ENCODE measurements at regions not wholly inside any gene's neighbourhood (a gene's known extent, or its start where the extent isn't known, plus 50 kb on each side); places are given as distances from the start of the nearest gene placed in this dataset.

DNA sequence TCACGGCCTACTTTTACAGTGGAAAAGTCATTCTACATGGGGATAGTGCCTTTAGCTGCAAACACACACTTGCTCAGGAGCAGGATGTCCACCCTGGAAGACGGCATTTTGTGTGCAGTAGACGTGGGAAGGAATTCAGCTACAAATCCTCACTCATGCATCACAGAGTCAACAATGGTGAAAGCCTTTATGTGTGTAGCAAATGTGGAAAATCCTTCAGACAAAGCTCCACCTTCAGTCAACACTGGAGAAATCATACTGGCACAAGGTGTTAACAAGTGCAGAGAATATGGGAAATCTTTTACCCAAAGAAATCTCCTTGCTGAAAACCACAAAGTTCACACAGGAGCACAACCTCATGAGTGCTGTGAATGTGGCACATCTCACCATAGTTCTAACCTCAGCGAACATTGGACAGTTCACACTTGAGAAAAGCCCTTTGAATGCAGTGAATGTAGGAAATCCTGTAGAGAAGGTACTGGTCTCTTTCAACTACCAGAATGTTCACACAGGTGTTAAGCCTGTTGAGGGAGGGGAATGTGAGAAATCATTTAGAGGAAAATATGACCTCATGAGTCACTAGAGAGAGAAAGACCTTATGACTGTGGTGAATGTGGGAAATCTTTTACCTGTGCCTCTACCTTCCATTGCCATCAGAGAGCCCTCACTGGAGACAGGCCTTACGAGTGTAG lies 101.8 kb downstream of the PTGS2 start:
- Histone ChIP-seq H3K27me3 (no peaks in the 10 kb centered on the region), H3K9me3 (peaks cover 0 to 2% (median under 1%) of the 10 kb centered on the region in 4 donors), H3K36me3 (no peaks in the 10 kb centered on the region), H3K27ac (no peak overlapping the region), H3K4me3 (no peak overlapping the region), H3K4me1 (peaks cover 6 to 8% (median 7%) of the 10 kb centered on the region in 4 donors)
- peak in 1 of 2 donors; percentile 32 for DNase-seq
- TF ChIP-seq POLR2A (IDR thresholded peaks at IDR 0.05) (no peak), EP300 (IDR thresholded peaks at IDR 0.05) (peak in 1 of 4 donors; percentile 65), POLR2AphosphoS5 (IDR thresholded peaks at IDR 0.05) (peak in 1 of 2 donors; percentile 5)
- TF ChIP-seq, protein P1, sequence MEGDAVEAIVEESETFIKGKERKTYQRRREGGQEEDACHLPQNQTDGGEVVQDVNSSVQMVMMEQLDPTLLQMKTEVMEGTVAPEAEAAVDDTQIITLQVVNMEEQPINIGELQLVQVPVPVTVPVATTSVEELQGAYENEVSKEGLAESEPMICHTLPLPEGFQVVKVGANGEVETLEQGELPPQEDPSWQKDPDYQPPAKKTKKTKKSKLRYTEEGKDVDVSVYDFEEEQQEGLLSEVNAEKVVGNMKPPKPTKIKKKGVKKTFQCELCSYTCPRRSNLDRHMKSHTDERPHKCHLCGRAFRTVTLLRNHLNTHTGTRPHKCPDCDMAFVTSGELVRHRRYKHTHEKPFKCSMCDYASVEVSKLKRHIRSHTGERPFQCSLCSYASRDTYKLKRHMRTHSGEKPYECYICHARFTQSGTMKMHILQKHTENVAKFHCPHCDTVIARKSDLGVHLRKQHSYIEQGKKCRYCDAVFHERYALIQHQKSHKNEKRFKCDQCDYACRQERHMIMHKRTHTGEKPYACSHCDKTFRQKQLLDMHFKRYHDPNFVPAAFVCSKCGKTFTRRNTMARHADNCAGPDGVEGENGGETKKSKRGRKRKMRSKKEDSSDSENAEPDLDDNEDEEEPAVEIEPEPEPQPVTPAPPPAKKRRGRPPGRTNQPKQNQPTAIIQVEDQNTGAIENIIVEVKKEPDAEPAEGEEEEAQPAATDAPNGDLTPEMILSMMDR (IDR thresholded peaks at IDR 0.05) = no peak
- WGBS, 2 donors = 58 to 69% methylated on average over 5 of the region's 5 CpGs
- peak in 1 of 2 donors; percentile 43 for ATAC-seq (ENCODE audit: low FRiP score in 2 of 2)

DNA sequence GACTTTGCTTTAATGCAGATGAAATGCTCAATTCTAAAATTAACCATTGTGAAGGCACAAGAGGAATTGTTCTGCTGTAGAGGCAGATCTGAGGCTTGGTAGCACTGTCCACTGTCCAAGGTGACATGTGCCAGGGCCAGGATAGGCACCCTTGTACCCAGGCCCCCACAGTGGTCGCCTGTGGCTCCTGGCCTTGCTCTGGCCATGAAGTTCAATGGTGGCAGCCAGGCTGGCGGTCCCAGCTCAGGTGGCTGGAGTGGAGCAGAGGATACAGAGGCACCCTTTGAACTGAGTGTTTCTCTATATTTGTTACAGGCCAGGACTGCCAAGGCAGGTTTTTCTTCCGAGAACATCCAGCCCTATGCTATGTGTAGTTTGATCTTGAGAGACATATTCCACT lies 102.6 kb downstream of the PTGS2 start:
- H3K36me3 ChIP-seq = no peaks in the 10 kb centered on the region
- no peaks in the 10 kb centered on the region for H3K27me3 ChIP-seq
- TF ChIP-seq, protein P1 (IDR thresholded peaks at IDR 0.05) = no peak
- no peak for TF ChIP-seq POLR2AphosphoS5 (IDR thresholded peaks at IDR 0.05)
- no peak for TF ChIP-seq POLR2A (IDR thresholded peaks at IDR 0.05)
- TF ChIP-seq EP300 (IDR thresholded peaks at IDR 0.05) = no peak
- H3K9me3 ChIP-seq = no peaks in the 10 kb centered on the region
- no peak overlapping the region for H3K27ac ChIP-seq
- no peak overlapping the region for H3K4me3 ChIP-seq
- 91 to 95% methylated on average over 3 of the region's 3 CpGs for WGBS, 2 donors
- H3K4me1 ChIP-seq = peaks cover 6 to 8% (median 7%) of the 10 kb centered on the region in 4 donors
- DNase-seq (peak in 1 of 2 donors; percentile 24), ATAC-seq (ENCODE audit: low FRiP score in 2 of 2) (peak in 1 of 2 donors; percentile 40)

DNA sequence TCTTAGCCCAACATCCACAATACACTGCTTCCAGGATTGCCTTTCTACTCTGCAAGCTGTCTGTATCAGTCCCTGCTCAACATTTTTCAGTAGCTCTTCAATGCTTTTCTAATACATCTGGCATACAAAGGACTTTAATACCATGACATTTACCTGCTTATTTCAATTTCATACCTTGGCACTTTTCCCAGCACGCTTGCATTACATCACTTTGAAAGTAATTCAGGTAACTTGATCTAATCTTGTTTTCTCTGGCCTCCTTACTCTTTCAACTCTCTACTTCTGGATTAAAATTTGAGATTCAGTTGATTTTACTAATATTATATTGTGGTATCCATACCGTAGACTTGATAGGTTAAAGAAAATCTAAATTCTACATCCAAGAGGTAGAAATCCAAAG lies 103.0 kb downstream of the PTGS2 start:
- TF ChIP-seq, protein P1 (IDR thresholded peaks at IDR 0.05) = no peak
- no peak for TF ChIP-seq POLR2AphosphoS5 (IDR thresholded peaks at IDR 0.05)
- no peak for TF ChIP-seq EP300 (IDR thresholded peaks at IDR 0.05)
- no peak for TF ChIP-seq POLR2A (IDR thresholded peaks at IDR 0.05)
- Histone ChIP-seq H3K4me3 (no peak overlapping the region), H3K27me3 (no peaks in the 10 kb centered on the region), H3K4me1 (peaks cover 6 to 8% (median 7%) of the 10 kb centered on the region in 4 donors), H3K9me3 (no peaks in the 10 kb centered on the region), H3K36me3 (no peaks in the 10 kb centered on the region), H3K27ac (no peak overlapping the region)
- 71 to 77% methylated on average over 2 of the region's 2 CpGs for WGBS, 2 donors
- no peak for DNase-seq
- ATAC-seq (ENCODE audit: low FRiP score in 2 of 2) = no peak

DNA sequence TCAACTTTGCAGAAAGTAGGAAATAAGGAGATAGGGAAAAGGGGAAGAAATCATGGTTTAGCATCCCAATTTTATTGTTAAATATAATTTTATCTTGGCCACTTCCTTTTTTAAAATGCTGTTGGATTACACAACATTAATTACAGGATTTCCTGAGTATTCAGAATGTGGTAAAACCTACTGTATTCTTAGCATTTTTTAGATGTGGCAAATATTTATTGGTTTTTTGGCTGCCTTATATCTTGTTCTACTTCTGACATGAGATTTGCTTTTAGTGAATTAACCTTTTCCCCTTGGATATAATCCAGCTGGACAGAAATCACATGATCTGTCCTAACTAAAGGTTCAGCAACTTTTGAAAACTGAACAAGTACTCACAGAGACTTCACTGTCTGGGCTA lies 104.9 kb downstream of the PTGS2 start:
- no peaks in the 10 kb centered on the region for H3K27me3 ChIP-seq

More for the DNA sequence above, 104.9 kb downstream of the PTGS2 start:
- Histone ChIP-seq H3K4me3 (no peak overlapping the region), H3K36me3 (no peaks in the 10 kb centered on the region), H3K4me1 (peaks cover 6 to 8% (median 7%) of the 10 kb centered on the region in 4 donors), H3K27ac (no peak overlapping the region), H3K9me3 (no peaks in the 10 kb centered on the region)
- no peak for DNase-seq
- TF ChIP-seq POLR2AphosphoS5 (IDR thresholded peaks at IDR 0.05) = no peak
- no peak for TF ChIP-seq POLR2A (IDR thresholded peaks at IDR 0.05)
- TF ChIP-seq EP300 (IDR thresholded peaks at IDR 0.05) = no peak
- TF ChIP-seq, protein P1 (IDR thresholded peaks at IDR 0.05) = no peak
- ATAC-seq (ENCODE audit: low FRiP score in 2 of 2) = no peak

All from upper lobe of left lung (tissue), 6 donors.